22Rv1 (cell line): ENCODE measurements at regions not wholly inside any gene's neighbourhood (a gene's known extent, or its start where the extent isn't known, plus 50 kb on each side); places are given as distances from the start of the nearest gene placed in this dataset.
"Not testable (repeated sequence)": the region's sequence is repeated elsewhere in the genome, so short reads cannot be mapped to it uniquely, and the experiment has no call there.

Experiments used
- H3K27ac ChIP-seq: fragments of 450-650 bp; 2 replicates; pipeline ENCODE4 v1.5.1; 2017
- CTCF ChIP-seq: fragments of 450-650 bp; IDR thresholded peaks from 2 replicates; pipeline ENCODE4 v1.5.1; 2017; ENCODE audit warnings: mild to moderate bottlenecking
- ZFX ChIP-seq: fragments of 450-650 bp; IDR thresholded peaks from 2 replicates; pipeline ENCODE4 v1.6.1; 2017; ENCODE audit warnings: antibody characterized with exemption, borderline replicate concordance

GRCh38 chr13:85140192-85140591 lies 659.0 kb downstream of the SLITRK6 start:
- no peak overlapping the region for H3K27ac ChIP-seq
- TF ChIP-seq ZFX (no peak), CTCF (no peak)

GRCh38 chr13:85137516-85137915 lies 661.7 kb downstream of the SLITRK6 start:
- H3K27ac ChIP-seq = no peak overlapping the region
- TF ChIP-seq ZFX = no peak
- TF ChIP-seq CTCF = no peak

GRCh38 chr13:85132986-85133385 lies 666.2 kb downstream of the SLITRK6 start:
- no peak for TF ChIP-seq ZFX
- no peak for TF ChIP-seq CTCF
- H3K27ac ChIP-seq = no peak overlapping the region

GRCh38 chr13:85123501-85123900 lies 675.7 kb downstream of the SLITRK6 start:
- H3K27ac ChIP-seq = not testable (repeated sequence)

GRCh38 chr13:85108356-85108755 lies 690.9 kb downstream of the SLITRK6 start:
- no peak overlapping the region for H3K27ac ChIP-seq
- TF ChIP-seq CTCF = no peak
- TF ChIP-seq ZFX = no peak

GRCh38 chr13:85099245-85099644 lies 700.0 kb downstream of the SLITRK6 start:
- TF ChIP-seq CTCF = no peak
- no peak for TF ChIP-seq ZFX
- H3K27ac ChIP-seq = no peak overlapping the region

GRCh38 chr13:85095418-85096272 lies 703.6 kb downstream of the SLITRK6 start:
- TF ChIP-seq CTCF (no peak), ZFX (no peak)

GRCh38 chr13:85093808-85094207 lies 705.4 kb downstream of the SLITRK6 start:
- no peak for TF ChIP-seq ZFX
- TF ChIP-seq CTCF = no peak
- no peak overlapping the region for H3K27ac ChIP-seq

More at GRCh38 chr13:85095418-85096272, 703.6 kb downstream of the SLITRK6 start:
- H3K27ac ChIP-seq = no peak overlapping the region
